NCI-H774 (cell line): ENCODE measurements at regions not wholly inside any gene's neighbourhood (a gene's known extent, or its start where the extent isn't known, plus 50 kb on each side); places are given as distances from the start of the nearest gene placed in this dataset.

Experiments used
- DNase-seq: peaks from one replicate; lab custom pipeline; 2025; lab: John Stamatoyannopoulos, UW

DNA sequence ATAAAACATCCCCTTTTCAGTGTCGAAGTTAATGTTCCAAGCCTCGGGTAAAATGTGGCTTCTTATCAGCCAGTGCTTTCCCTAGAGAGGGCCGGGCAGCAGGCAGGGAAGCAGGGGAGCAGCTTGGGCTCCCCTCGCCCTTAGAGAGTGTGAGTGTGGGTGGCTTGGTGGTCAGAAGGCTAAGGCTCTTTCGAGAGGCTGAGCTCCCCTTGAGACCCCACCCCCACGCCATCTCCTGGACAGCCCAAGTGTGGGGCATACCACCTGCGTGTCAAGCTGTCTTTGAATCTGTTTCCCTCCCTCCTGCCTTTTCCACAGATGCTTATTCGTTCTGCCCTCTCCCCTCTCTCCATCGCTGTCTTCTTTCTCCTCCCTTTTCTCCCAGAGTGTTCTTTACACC lies 95.1 kb upstream of the FOXP4 start:
- no peak for DNase-seq

DNA sequence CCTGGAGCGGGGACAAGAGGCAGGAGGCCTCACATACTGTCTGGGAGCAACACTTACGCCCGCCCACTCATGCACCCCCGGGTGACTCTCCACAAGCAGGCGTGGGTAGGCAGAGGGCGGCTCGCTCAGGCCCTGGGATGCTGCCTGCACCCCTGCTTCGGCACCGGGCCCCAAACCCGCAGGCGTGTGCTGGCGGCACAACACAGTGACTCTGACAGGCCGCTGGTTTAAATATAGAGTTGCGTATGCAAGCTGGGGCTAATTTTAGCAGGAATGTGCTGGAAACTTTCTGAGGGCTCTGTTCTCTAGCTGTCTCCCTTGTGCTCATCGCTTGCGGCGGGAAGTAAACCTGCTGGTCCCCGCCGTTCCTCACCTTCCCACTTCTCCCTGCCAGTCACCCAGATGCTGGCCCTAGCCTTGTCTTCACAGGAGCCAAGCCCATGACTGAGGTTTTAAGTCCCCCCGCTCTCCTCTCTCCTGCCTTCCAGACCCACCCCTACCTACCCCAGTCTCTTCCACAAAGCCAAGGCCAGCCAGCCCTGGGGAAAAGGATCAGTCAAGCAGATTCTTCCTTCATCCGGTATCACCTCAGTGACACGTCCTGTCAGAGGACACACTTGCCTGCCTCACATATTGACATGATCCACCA lies 94.5 kb upstream of the FOXP4 start:
- DNase-seq, result no peak

DNA sequence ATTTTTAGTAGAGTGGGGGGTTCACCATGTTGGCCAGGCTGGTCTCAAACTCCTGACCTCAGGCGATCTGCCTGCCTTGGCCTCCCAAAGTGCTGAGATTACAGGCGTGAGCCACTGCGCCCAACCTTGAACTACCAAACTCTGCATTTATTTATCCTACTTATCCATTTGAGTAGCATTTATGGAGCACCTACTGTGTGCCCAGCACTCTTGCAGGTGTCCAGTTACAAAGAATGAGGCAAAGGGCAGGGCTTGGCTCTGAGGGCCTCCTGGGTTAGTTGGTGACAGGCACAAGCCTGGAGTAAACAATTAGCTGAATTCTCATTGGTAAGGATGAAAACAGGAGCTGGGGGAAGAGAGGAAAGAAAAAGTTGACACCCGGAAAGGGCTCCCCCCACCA lies 93.4 kb upstream of the FOXP4 start:
- no peak for DNase-seq

DNA sequence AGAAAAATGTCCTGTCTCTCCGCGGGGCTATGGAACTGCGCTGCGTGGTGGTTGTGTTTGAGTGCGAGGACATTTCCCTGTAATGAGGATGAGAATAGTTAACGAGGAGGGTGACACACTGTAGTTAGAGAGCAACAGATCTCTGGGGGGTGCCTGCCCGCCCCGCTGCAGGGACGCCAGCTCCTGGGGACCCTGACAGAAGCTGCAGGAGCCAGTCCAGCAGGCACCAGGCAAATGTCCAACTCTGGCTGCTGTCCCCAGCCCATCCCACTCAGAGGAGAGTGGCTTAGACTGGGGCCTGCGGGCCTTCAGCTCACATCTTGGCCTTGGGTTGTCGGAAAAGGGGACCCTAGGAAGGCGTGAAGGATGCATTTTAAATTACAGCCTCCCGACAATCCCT lies 92.9 kb upstream of the FOXP4 start:
- DNase-seq, result no peak

DNA sequence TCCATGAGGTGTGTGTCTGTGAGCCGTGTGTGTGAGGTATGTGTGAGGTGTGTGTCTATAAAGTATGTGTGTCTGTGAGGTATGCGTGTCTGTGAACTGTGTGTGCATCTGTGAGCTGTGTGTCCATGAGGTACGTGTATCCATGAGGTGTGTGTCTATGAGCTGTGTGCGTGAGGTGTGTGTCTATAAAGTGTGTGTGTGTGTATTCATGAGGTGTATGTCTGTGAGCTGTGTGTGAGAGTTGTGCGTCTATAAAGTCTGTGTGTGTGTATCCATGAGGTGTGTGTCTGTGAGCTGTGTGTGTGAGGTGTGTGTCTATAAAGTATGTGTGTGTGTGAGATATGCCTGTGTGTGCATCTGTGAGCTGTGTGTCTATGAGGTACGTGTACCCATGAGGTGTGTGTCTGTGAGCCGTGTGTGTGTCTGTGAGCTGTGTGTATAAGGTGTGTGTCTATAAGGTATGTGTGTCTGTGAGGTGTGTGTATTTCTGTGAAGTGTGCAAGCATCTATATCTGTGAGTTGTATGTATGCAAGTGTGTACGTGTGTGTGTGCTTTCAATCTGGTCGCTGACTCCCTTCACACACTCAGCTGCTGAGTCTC lies 91.9 kb upstream of the FOXP4 start:
- no peak for DNase-seq

DNA sequence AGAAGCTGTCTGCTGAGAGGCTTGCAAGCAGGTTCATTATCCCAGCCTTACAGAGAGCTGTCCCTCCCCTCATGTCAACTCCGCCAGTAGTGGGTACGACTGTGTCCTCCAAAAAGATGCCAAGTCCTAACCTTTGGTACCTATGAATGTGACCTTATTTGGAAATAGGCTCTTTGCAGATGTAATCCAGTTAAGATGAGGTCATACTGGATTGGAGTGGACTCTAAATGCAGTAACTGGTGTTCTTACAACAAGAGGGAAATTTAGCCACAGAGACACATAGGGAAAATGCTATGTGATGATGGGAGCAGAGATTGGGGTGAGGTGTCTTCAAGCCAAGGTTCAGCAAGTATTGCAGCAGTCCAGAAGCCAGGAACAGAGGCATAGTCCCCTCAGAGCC lies 90.8 kb upstream of the FOXP4 start:
- no peak for DNase-seq

DNA sequence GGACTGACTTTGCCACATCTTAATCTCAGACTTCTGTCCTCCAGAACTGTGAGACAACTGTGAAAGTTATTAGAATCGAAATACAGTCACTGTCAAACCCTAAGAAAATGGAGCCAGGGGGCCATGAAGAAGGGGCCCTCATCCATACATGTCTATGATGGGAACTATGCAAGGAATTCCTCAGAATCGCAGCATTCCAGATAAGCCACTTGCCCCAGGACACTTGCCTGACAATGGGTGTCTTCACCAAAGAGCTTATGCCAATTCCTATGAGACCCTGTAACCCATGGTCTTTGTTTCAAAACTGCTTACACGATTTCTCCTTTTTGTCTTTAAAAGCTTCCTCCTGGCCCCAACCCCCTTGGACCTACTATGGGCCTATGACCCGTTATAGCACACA lies 90.4 kb upstream of the FOXP4 start:
- no peak for DNase-seq

DNA sequence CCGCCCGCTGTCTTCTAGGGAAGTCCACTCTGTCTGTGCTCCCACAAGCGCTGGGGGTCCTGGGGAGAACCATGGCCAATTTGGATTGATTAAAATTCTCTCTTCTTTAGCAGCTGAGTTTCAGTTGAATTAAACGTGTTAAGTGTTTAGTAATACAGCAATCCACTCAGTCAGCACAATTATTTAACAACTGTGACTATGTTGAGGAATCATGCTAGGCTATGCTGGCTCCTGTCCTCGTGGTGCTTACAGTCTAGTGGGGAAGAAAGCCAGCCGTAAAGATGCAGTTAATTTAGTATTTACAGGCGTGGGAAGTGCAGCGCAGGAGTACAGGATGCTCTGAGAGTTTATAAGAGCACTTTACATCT lies 88.9 kb upstream of the FOXP4 start:
- no peak for DNase-seq

DNA sequence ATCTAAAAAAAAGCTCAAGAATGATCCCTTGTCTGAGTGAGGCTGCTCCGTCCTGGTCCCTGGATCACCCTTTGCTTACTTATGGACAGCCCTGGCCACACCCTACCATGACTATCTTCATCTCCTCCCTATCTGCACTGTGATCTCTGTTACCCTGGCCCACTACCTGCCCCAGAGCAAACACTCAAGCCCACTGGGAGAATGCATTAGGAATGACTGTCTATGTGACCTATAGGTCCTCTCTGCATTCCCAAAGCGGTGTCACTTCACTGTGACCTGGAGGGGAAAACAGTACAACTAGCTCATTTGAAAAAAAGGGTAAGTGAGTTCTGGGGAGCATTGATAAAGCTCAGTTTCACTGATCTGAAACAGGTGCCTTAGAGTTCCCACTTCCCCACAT lies 86.4 kb upstream of the FOXP4 start:
- no peak for DNase-seq

DNA sequence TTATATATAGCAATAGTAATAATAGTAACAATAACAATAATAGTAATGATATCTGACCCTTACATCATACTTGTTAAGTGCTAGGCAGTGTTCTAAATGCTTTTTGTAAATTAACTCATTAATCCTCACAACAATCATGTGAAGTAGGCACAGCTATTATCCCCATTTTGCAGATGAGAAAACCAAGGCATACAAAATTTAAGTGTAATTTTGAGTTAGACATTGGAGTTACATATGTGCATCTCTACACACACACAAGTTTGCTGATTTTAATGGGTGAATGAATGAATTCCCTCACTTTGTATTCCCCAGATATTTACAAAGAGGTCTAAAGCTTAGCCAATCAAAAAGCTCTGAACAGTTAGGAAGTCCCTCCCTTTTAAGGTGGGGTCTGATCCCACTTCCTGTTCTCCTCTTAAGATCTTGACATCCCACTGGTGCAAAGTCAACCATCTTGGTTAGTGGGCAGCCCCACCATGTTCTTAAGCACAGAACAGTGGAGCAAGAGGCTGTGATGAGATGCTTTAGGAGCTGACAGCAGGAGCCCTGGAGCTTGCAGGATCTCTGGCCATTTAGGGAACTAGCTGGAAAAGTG lies 85.3 kb upstream of the FOXP4 start:
- DNase-seq, result no peak

DNA sequence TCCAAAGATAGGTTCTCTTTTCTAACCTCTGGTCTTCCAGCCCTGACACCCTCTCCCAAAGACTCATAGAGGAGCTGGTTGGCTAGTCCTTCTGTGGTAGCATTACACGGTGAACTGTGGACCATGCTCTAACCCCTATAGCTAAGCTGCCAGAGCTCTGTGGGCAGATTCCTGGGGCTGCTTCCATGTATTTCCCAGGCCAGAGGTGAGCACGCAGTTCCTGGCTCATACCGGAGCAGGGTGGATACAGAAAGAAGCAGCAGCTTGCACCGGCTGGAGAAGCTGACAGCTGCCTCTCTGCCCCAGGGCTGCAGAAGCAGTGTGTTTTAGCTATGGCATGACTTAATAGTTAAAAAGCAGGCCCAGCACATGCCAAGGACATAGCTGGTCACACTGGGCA lies 84.1 kb upstream of the FOXP4 start:
- DNase-seq, result no peak

DNA sequence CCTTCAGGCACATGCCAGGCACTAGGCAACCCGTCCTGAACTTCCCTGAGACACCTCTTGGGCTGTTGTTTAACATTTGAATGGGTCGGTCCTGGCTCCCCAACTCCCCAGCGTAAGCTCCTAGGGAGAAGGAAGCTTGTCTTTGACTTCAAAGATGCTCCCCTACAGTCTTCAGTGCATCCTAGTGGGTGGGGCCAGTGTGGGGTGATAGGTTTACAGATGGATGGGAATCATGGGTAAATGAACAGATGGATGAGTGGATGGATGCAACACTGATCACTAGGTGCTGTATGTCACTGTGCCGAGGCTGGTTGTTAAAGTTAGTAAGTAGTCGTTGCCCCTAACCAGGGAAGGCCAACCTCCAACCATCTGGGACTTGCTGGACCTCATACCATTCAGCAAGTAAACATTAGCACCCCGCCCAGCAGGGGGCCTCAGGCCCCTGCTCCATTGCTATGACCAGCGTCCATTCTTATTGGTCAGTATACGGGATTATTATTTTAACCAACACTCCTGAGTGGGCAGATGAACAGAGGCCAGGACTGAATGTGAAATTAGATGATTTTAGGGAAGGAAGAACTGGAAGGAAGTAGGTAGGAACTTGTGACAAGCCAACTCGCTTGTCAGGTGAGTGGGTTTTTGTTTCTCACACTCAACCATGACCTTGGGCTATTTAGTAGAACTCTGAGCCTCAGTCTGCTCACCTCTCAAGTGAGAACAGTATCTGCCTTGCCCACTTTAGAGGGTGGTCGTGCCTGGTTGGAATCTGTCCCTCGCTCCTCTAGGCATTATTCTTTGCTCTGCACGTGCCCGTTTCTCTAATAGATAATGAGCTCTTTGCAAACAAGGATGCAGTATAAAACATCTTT lies 82.9 kb upstream of the FOXP4 start:
- no peak for DNase-seq

DNA sequence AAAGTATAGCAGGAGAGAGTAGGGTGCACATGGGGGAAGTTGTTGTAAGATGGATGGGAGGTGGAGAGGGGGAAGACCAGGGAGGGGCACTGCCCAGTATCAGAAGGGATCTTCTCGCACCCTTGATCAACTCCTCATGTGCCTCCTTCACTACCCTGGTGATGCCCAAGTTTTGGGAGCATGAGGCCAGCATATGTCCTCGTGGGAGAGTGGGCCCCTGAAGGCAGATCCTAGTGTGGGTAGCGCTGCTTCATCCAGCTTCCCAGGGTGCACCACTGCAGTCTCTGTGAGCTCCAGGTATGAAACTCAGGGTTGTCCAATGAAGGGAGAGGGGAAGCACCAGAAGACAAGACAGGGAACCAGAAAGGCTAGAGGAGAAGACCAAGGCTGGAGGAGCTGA lies 82.2 kb upstream of the FOXP4 start:
- DNase-seq, result no peak

DNA sequence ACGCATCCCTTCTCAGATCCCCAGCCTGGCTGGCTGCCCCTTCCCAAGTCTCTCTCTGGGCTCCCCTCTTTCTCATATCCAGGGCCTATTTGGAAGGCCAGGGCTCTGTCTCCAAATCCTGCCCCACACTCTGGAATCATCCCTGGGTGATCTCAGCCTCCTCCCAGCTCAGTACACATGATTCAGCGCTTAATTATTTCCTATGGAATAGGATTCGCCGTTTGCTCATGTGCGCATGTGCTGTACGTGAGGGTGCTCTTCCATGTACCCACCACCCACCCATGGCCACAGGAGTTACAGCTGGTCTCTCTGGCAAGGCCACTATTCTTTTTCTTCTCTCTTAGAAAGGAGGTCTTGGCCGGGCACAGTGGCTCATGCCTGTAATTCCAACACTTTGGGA lies 81.7 kb upstream of the FOXP4 start:
- DNase-seq, result no peak

DNA sequence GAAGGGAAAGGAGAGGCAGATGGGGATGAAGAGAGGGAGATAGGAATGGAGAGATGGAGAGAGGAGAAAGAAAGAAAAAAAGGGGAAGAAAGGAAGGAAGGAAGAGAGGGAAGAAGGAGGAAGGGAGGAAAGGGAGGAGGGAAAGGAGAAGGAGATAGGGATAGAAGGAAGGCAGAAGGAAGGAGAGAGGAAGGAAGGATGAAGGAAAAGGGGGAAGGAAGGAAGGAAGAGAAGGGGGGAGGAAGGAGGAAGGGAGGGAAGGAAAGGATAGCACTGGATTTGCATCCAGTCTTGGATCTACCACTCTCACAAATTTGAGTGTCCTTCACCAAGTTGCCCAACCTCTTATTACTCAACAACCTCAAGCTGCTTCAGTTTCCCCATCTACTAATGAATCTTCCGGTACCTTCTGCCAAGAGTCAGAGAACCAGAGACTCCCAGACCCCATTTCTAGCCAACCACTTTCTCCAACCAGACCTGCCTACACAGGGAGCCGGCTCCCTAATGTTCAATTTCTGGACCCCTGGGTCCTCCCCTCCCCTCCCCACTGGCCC lies 79.7 kb upstream of the FOXP4 start:
- DNase-seq, result no peak

DNA sequence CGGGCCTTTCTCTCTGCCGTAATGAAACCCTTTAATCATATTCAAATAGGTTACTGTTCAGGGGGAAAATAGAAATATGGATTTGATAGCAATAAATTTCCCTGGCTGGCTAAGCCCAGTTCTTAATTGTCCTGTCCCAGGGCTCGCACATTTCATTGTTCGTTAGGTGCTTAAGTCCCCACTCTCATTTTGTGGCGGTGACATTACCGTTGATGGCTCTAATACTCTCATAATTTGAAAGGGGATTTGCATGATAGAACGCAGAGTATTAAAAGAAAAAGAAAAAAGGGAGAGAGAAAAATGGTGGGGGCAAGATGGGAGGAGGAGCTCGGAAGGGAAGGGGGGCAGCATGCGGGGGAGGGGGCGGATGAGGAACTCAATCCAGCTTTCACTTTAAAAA lies 79.1 kb upstream of the FOXP4 start:
- DNase-seq, result no peak

DNA sequence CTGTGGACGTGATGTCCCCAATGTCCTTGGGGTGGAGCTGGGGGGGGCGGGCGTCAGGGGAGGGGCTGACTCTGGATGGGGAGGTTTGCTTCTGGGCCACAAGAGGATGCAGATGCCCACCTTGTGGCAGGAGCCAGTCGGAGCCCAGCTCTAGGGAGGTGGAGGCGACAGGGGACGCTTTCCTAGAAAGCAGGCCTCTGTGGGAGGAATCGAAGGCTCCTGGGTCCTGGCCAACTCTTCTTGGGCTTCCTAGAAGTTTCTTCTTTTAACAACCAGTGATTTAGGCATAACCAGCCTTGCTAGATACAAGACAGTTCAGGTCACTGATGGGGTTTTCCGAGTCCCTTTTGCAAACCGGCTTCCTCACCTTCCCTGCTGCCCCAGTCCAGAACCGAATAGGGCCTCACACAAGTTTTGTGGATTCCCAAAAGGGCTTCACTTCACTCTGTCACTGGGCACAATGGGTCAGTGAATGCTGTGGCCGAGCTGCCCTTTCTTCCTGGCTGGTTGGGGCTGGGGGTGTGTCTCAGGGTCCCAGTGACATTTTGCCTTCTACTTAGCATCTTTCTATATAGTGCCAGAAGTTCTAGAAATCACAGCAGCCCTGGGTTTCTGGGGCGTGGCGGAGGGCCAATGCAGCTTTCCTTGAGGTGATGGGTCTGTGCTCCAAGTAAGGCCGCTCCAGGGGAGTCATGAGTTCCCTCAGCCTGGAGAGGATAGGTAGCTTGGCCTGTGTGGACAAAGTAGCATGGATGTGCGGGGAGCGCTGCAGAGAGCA lies 78.4 kb upstream of the FOXP4 start:
- no peak for DNase-seq

DNA sequence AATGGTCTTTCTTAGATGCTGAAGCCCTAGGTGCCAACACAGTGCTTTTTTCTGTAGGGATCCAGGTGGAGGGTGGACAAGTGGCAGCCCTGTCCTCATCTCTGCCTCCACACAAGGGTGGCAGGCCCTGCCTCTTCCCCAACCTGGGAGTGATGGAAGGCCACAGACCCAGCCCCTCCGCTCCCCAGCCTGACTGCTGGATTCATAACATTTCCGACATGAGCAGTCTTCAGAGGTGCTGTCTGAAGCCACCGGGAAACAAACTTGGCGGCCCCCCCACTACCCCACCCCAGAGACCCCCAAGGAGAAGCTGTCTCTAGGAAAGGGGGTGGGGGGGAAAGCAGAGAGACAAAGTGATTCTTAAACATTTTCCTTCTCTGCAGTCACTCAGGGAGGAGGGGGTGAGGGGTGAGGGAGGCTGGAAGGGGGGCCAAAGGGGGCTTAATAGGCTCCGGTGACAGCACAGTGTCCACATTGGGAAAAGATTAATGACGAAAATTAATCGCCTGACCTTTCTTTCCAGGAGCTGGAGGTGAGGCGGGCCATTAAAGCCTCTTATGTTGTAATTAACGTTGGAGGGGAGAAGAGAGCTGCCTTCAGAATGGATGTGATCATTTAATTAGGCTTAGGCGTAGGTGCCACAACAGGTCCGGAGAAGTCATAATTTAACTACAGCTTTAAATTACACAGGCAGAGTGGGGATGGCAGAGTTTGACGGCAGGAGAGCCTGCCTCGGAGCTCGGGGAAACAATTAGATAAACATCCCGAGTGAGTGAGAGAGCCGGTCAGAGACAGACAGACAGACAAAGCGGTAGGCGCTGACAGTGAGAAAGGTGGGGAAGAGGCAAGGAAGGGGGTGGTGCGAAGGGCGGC lies 76.8 kb upstream of the FOXP4 start:
- DNase-seq, result no peak

DNA sequence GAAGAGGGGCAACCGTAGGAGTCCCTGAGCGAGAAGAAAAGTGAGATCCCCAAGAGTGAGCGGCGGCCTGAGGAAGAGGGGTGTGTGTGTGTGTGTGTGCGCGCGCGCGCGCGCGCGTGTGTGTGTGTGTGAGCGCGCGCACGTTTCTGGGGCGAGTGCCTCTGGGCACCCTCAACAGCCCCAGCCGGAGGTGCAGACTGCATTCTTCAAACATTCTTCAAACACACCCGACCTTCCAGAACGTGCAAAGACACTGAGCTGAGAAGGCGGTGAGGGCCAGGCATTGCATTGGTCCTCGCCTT lies 76.2 kb upstream of the FOXP4 start:
- DNase-seq, result no peak

DNA sequence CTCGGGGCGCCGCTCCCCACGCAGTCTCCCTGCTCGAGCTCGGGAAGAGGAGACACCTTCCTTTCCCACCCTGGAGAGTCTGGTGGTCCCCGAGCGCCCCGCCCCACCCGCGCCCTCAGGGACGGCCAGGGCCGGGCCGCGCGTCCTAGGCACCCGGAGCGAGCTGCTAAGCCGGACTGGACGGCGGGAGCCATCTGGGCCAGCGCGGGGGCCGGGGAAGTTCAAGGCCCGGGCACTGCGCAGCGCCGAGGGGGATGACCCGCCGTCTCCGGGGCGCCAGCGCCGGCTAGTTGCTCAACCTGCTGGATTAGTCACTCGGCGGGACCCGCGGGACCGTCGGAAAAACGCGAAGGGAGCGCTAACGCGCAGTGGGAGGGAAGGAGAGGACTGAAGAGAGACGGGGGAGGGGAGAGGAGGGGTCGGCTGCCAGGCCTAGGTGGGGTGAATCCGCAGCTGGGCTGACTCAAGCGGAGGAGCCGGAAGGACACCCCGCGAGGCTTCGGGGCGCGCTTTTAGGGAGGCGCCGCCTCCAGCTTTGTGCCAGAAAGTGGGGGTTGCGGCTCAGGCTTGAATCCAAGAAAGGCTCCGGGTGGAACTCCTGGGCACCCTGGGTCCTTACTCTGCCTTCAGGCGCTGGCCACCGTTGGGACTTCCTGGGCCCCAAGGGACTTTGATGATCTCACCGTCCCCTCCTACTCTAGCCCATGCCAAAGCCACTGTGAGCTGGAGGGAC lies 75.7 kb upstream of the FOXP4 start:
- no peak for DNase-seq
